Ishikawa (cell line): ENCODE measurements at regions not wholly inside any gene's neighbourhood (a gene's known extent, or its start where the extent isn't known, plus 50 kb on each side); places are given as distances from the start of the nearest gene placed in this dataset.

Source experiments
- CEBPB ChIP-seq: IDR thresholded peaks from 2 replicates; pipeline ENCODE4 v1.6.1; 2012
- CREB1 ChIP-seq: IDR thresholded peaks from 2 replicates; pipeline ENCODE4 v1.6.1; 2012; ENCODE audit warnings: low read depth
- EGR1 ChIP-seq: IDR thresholded peaks from 2 replicates; pipeline ENCODE4 v1.6.1; 2012
- EP300 ChIP-seq: IDR thresholded peaks from 2 replicates; pipeline ENCODE4 v1.6.1; 2012; ENCODE audit warnings: borderline replicate concordance
- FOXM1 ChIP-seq: IDR thresholded peaks from 2 replicates; pipeline ENCODE4 v1.6.1; 2012; ENCODE audit warnings: low read depth, borderline replicate concordance
- MAX ChIP-seq: IDR thresholded peaks from 2 replicates; pipeline ENCODE4 v1.6.1; 2012
- NFIC ChIP-seq: IDR thresholded peaks from 2 replicates; pipeline ENCODE4 v1.6.1; 2012
- RAD21 ChIP-seq: IDR thresholded peaks from 2 replicates; pipeline ENCODE4 v1.6.1; 2012; ENCODE audit warnings: low read depth
- REST ChIP-seq: IDR thresholded peaks from 2 replicates; pipeline ENCODE4 v1.6.1; 2012; ENCODE audit warnings: low read depth, mild to moderate bottlenecking
- TAF1 ChIP-seq: IDR thresholded peaks from 2 replicates; pipeline ENCODE4 v1.6.1; 2012; ENCODE audit warnings: low read depth, mild to moderate bottlenecking
- TCF12 ChIP-seq: IDR thresholded peaks from 2 replicates; pipeline ENCODE4 v1.6.1; 2012; ENCODE audit warnings: low read depth
- TEAD4 ChIP-seq: IDR thresholded peaks from 2 replicates; pipeline ENCODE4 v1.6.1; 2012
- USF1 ChIP-seq: IDR thresholded peaks from 2 replicates; pipeline ENCODE4 v1.6.1; 2012
- YY1 ChIP-seq: IDR thresholded peaks from 2 replicates; pipeline ENCODE4 v1.6.1; 2012; ENCODE audit warnings: low read depth
- ZBTB7A ChIP-seq: IDR thresholded peaks from 2 replicates; pipeline ENCODE4 v1.6.1; 2012; ENCODE audit warnings: low read depth

GRCh38 chr18:38052879-38053590 lies 487.4 kb upstream of the CELF4 start:
- TF ChIP-seq CREB1: no peak
- no peak for TF ChIP-seq TEAD4

- TF ChIP-seq YY1 (no peak), RAD21 (no peak), MAX (no peak)
Measured at GRCh38 chr18:38047820-38048219, 482.2 kb upstream of the CELF4 start.

GRCh38 chr18:38046651-38047050 lies 481.1 kb upstream of the CELF4 start:
- no peak for TF ChIP-seq CEBPB
- TF ChIP-seq NFIC: no peak
- TF ChIP-seq USF1: no peak
- TF ChIP-seq EGR1: no peak
- no peak for TF ChIP-seq TCF12
- TF ChIP-seq YY1: no peak
- no peak for TF ChIP-seq REST
- no peak for TF ChIP-seq TEAD4
- TF ChIP-seq RAD21: no peak
- TF ChIP-seq ZBTB7A: no peak
- no peak for TF ChIP-seq FOXM1

GRCh38 chr18:38045845-38046244 lies 480.2 kb upstream of the CELF4 start:
- TF ChIP-seq YY1 (no peak), CEBPB (no peak)

GRCh38 chr18:38042211-38042890 lies 476.8 kb upstream of the CELF4 start:
- no peak for TF ChIP-seq USF1
- TF ChIP-seq EP300: no peak
- TF ChIP-seq MAX: no peak
- TF ChIP-seq FOXM1: no peak
- TF ChIP-seq CEBPB: no peak
- TF ChIP-seq ZBTB7A: no peak
- no peak for TF ChIP-seq TAF1

GRCh38 chr18:38038242-38038641 lies 472.6 kb upstream of the CELF4 start:
- TF ChIP-seq EGR1 (no peak), FOXM1 (no peak), TAF1 (no peak), ZBTB7A (no peak), NFIC (no peak), CREB1 (no peak), EP300 (no peak), MAX (no peak), REST (no peak), YY1 (no peak), CEBPB (no peak), USF1 (no peak), TEAD4 (no peak), RAD21 (no peak)
